Mesodermal cell (in vitro differentiated cells): ENCODE measurements at regions not wholly inside any gene's neighbourhood (a gene's known extent, or its start where the extent isn't known, plus 50 kb on each side); places are given as distances from the start of the nearest gene placed in this dataset.

ENCODE experiments used
- H3K27ac ChIP-seq: 2 replicates; pipeline ENCODE4 v1.7.0; 2013; ENCODE audit warnings: mild to moderate bottlenecking, low read depth, low read length, moderate library complexity; ENCODE audit not compliant: severe bottlenecking
- H3K36me3 ChIP-seq: 2 replicates; pipeline ENCODE4 v1.7.1; 2013; ENCODE audit warnings: mild to moderate bottlenecking, low read length, moderate library complexity; ENCODE audit not compliant: control insufficient read depth, insufficient read depth
- H3K4me1 ChIP-seq: one replicate; pipeline ENCODE4 v1.7.1; 2013; ENCODE audit warnings: mild to moderate bottlenecking, low read length; ENCODE audit not compliant: insufficient read depth, control insufficient read depth, poor library complexity, severe bottlenecking
- H3K4me3 ChIP-seq: 2 replicates; pipeline ENCODE4 v1.7.0; 2013; ENCODE audit warnings: low read length, control low read depth, mild to moderate bottlenecking; ENCODE audit not compliant: insufficient read depth, poor library complexity, severe bottlenecking; ENCODE audit errors: extremely low read depth
- H3K9me3 ChIP-seq: 2 replicates; pipeline ENCODE4 v1.7.1; 2013; ENCODE audit warnings: mild to moderate bottlenecking, low read length, moderate library complexity; ENCODE audit not compliant: control insufficient read depth
- WGBS, 2 experiments: methylation state at CpG; one replicate each; pipeline ENCODE4 v1.1.5; 2013; ENCODE audit warnings: missing lambda C conversion rate in 2 of 2; ENCODE audit not compliant: insufficient coverage in 2 of 2; 5-methylcytosine and 5-hydroxymethylcytosine counted together

DNA sequence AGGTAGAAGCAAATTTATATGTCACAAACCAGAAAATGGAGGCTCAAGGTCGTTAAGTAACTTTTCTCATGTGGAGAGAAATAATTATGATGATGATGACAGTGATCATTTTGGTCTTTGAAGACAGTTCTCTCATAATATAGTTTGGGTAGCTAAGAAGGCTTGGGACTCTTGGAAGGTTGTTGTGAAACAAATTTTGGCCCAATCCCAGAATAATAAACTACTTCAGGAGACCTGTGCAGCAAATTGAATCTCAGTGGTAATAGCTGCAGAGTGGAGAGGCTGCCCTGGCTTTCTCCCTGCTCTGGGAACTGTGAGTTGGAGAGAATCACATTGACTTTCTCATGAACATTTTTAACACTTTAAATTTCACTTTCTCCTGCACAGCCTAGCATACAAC is 217.2 kb upstream of the BOD1L1 start:
- 60% methylated on average over 1 of the region's 1 CpG; no CpG with 5 or more reads in 1 of the 2 experiments for WGBS, 2 experiments
- Histone ChIP-seq H3K9me3 (no peaks in the 10 kb centered on the region), H3K27ac (no peak overlapping the region), H3K4me3 (no peak overlapping the region), H3K4me1 (no peaks in the 10 kb centered on the region), H3K36me3 (no peaks in the 10 kb centered on the region)

DNA sequence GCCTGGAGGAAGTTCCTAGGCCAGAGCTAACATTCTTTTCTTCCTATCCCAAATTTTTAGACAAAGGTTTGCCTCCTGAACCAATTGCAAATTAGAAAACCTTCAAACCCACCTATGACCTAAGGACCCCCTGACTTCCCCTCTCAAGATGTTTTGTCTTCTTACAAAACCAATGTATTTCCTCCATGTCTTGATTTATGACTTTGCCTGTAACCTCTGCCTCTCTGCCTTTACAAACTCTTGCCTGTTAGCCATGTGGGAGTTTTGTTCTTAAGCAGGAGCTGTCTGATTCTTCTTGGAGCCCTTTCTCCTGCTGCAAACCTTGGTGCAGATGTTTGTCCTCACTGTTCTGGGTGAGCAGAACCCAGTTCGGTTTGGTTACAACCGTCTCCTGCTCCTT is 222.3 kb upstream of the BOD1L1 start:
- WGBS, 2 experiments, result 81% methylated on average over 2 of the region's 2 CpGs; no CpG with 5 or more reads in 1 of the 2 experiments
- H3K36me3 ChIP-seq, result no peaks in the 10 kb centered on the region

DNA sequence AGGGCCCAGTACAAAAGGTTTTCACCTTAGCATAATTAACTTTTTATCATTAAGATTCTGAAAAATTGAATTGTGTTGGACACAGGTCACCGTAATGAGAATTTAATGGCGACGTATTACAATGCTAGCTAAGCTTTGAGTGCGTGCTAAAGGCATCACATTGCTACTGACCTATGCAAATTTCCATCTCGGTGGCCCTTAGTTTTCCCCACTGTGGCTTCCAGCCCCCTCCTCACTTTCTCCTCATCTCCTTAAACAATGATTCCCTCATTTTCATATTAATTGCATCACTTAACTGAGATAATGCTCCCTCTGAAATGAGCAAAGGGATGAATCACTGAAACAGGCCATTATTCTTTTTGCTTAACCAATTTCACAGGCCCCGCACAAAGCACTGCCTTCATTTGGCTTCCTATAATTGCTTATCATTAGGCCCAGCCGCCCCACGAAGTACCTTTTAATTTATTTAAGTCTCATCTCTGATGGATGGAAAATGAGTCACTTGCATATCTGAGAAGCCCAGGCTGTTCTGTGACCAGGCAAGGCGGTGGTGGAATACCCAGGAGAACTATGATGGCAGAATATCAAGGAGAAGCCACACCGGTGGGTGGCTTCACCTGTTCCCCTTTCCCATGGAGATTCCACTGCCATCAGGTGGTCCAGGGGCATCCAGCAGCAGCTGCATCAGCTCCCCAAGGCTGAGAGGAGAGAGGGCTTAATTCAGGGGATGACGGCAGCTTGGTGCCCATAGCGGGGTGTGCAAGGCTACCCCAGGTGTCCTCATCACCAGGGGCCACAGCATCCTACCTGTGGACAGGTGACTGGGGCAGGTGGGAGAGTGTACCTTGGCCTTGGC is 223.8 kb upstream of the BOD1L1 start:
- H3K9me3 ChIP-seq, result no peaks in the 10 kb centered on the region
- H3K36me3 ChIP-seq, result no peaks in the 10 kb centered on the region
- H3K27ac ChIP-seq, result no peak overlapping the region
- H3K4me1 ChIP-seq, result no peaks in the 10 kb centered on the region
- H3K4me3 ChIP-seq, result no peak overlapping the region
- WGBS, 2 experiments, result 86 to 93% methylated on average over 8 to 10 of the region's 12 CpGs

More for the DNA sequence above, 222.3 kb upstream of the BOD1L1 start:
- H3K4me1 ChIP-seq, result no peaks in the 10 kb centered on the region
- no peak overlapping the region for H3K27ac ChIP-seq
- no peak overlapping the region for H3K4me3 ChIP-seq
- no peaks in the 10 kb centered on the region for H3K9me3 ChIP-seq

DNA sequence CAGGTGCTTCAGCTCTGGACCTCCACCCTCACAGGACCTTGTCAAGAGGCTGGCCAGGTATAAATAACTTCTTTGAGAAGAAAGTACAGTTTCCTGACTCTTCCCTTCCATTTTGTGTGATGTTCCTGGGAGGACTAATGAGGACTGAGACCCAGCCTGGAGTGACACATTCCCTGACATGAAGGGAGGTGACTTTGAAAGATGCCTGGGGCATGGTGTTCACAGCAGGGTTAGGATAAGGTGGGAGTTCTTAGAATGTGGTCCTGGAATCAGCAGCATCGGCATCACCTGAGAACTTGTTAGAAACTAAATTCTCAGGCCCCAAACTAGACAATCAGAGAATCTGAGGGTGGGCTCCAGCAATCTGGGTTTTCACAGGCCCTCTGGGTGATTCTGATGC is 224.9 kb upstream of the BOD1L1 start:
- H3K9me3 ChIP-seq, result no peaks in the 10 kb centered on the region
- no peak overlapping the region for H3K27ac ChIP-seq
- H3K4me1 ChIP-seq, result no peaks in the 10 kb centered on the region
- no peaks in the 10 kb centered on the region for H3K36me3 ChIP-seq
- H3K4me3 ChIP-seq, result no peak overlapping the region
- 100% methylated on average over 1 of the region's 1 CpG for WGBS, 2 experiments

DNA sequence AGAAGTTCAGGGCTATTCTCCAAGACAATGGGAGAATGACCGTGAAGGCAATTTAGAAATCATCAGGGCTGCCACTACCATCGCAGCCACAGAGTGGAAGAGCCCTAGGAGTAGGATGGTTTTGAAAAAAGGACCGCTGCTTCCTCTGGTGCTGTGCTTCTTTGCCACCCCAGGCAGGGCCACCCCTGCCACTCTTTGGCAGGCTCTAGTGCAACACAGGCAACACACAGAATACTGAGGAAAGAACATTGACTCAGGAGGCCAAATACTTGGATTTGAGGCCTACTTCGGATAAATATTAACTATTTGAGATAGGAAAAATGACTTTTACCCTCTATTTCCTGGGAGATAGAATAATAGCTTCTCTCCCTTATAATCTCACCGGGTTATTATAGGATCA is 228.9 kb upstream of the BOD1L1 start:
- Histone ChIP-seq H3K27ac (no peak overlapping the region), H3K36me3 (no peaks in the 10 kb centered on the region), H3K4me3 (no peak overlapping the region), H3K9me3 (no peaks in the 10 kb centered on the region), H3K4me1 (no peaks in the 10 kb centered on the region)
- WGBS, 2 experiments, result 87 to 100% methylated on average over 2 to 3 of the region's 5 CpGs

DNA sequence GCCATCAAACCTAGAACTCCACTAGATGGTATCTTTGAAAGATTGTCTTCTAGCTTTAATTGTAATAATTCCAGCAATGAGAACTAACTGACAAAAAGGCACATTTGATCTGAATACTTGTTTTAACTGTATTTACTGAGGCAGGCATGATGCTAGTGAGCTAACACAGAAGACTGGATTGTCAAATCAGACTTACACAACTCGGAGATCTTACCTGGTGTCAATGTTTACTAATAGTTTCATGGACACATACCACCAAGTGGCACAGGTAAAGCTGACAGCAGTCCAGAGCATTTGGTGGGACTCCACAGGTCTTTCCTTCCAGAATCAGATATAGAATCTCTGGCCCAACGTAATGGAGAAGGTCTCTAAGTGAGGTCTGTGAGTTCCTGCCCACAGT is 229.9 kb upstream of the BOD1L1 start:
- WGBS, 2 experiments, result 100% methylated on average over 1 of the region's 2 CpGs; no CpG with 5 or more reads in 1 of the 2 experiments
- Histone ChIP-seq H3K36me3 (no peaks in the 10 kb centered on the region), H3K9me3 (no peaks in the 10 kb centered on the region), H3K4me3 (no peak overlapping the region), H3K4me1 (no peaks in the 10 kb centered on the region), H3K27ac (no peak overlapping the region)

DNA sequence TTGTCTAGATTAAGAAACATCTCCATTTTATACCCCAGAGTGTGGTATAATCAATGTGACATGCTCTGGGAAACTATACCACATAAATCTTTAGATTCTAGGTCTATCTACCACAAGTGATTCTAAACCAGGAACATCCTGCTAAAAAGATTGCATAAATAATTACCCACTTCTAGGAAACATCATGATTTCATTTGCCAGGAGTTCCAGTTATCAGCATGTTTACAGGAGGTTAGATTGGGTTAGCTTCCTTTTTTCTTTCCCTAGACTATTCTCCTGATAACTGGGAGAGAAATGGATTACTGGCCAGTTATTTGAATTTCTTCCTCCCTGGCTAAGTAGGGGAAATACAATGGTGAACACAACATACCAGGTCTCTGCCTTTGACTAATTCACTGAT is 230.3 kb upstream of the BOD1L1 start:
- Histone ChIP-seq H3K36me3 (no peaks in the 10 kb centered on the region), H3K4me3 (no peak overlapping the region), H3K9me3 (no peaks in the 10 kb centered on the region), H3K27ac (no peak overlapping the region), H3K4me1 (no peaks in the 10 kb centered on the region)

DNA sequence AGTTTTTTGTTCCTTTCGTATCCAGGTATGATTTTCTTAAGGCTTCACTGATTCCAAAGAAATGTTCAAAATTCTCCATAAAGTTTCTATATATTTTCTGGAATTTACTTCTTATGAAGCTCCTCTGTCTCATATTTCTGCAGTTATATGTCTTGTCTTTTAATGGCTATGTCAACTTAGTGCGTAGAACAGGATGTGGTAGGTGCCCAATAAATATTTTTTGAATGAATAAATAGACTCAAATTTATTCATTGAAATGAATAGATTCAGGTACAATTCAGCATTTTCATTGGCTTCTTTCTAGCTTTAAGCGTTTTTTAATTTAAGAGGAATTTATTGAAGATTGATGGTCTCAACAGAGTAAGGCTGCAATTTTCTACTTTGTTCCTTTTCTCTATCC is 231.9 kb upstream of the BOD1L1 start:
- Histone ChIP-seq H3K27ac (no peak overlapping the region), H3K9me3 (peaks cover 4% of the 10 kb centered on the region), H3K36me3 (no peaks in the 10 kb centered on the region), H3K4me1 (no peaks in the 10 kb centered on the region), H3K4me3 (no peak overlapping the region)
- WGBS, 2 experiments, result 83% methylated on average over 1 of the region's 3 CpGs; no CpG with 5 or more reads in 1 of the 2 experiments

DNA sequence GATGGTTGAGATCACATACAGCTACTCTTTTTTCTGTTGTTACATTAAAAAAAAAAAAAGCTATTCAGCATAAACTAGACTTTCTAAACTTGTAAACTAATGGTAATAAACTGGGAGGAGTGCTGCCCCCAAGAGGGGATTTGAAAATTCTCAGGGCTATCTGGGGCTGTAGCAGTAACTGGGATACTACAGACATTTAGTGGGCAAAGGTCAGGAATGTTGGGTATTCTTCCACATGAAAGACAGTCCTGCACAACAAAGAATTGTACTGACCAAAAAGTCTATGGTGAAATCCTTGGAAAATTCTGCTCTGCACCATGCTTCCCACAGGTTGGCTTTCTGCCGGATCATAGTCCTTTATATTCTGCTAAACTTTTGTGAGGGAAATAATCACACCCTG is 232.6 kb upstream of the BOD1L1 start:
- no CpG with 5 or more reads among the region's 1 CpG for WGBS, 2 experiments
- Histone ChIP-seq H3K4me1 (no peaks in the 10 kb centered on the region), H3K4me3 (no peak overlapping the region)

DNA sequence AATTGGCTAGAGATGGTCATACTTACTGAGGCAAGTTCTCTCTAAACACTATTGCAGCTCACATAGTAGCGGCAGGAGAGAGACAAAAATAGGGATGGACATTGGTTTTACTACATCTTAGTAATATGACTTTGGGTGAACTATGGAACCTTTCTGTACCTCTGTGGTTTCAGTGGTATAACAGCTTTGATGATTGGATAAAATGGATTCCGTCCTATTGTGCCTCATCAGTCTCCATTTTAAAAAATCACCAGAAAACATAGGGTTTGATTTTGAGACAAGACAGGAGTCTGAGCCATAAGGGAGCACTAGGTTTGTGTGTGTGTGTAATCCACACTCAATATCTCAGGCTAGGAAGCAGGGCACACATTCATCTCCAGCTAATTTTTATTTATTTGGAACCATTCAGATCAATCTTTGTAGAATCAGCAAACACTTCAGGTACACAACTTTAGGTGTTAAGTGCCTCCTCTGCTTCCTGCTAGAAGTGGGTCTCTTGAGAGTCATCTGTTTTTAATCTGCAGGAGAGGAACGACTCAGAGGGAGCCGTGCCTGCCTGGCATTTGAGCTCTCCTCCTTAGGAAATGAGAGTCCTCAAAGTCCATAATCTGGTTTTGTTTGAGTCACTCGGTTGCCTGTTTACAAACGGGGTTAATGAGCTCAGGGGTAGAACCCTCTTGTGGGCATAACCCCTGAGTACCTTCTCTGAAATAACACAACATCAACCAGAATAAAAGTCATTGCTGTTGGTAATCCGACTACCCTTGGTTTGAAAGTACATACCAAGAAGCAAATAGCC is 238.5 kb upstream of the BOD1L1 start:
- Histone ChIP-seq H3K4me3 (no peak overlapping the region), H3K4me1 (no peaks in the 10 kb centered on the region), H3K27ac (no peak overlapping the region), H3K36me3 (no peaks in the 10 kb centered on the region), H3K9me3 (peaks cover 4% of the 10 kb centered on the region)
- 71 to 79% methylated on average over 3 to 4 of the region's 7 CpGs for WGBS, 2 experiments

More for the DNA sequence above, 232.6 kb upstream of the BOD1L1 start:
- H3K27ac ChIP-seq, result no peak overlapping the region
- H3K36me3 ChIP-seq, result no peaks in the 10 kb centered on the region
- peaks cover 4% of the 10 kb centered on the region for H3K9me3 ChIP-seq

DNA sequence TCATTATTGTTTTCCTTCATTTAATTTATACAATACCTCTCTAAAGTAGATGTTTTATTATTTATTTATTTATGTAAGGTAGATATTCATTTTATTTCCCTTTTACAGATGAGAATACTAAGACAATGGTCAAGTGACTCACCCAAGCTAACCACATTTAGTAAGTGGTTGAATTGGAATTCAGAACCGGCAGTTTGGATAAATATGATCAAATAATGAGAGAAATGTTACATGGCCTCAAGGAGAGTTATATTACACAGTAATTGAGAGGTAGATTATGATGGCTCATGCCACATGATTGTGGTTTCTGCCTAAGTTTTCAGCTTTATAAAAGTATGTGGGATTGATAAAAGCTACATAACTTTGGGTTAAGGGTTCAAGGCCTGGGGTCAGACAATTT is 239.4 kb upstream of the BOD1L1 start:
- H3K9me3 ChIP-seq, result peaks cover 4% of the 10 kb centered on the region
- no peak overlapping the region for H3K27ac ChIP-seq
- 100% methylated on average over 1 of the region's 1 CpG; no CpG with 5 or more reads in 1 of the 2 experiments for WGBS, 2 experiments
- H3K4me1 ChIP-seq, result no peaks in the 10 kb centered on the region
- no peaks in the 10 kb centered on the region for H3K36me3 ChIP-seq
- no peak overlapping the region for H3K4me3 ChIP-seq
